ENCODE measurements at regions not wholly inside any gene's neighbourhood (a gene's known extent, or its start where the extent isn't known, plus 50 kb on each side); places are given as distances from the start of the nearest gene placed in this dataset.
A peak's percentile ranks its signal among the peaks of the same experiment; 100 is the strongest.
"Not testable (repeated sequence)": the region's sequence is repeated elsewhere in the genome, so short reads cannot be mapped to it uniquely, and the experiment has no call there.

DNA sequence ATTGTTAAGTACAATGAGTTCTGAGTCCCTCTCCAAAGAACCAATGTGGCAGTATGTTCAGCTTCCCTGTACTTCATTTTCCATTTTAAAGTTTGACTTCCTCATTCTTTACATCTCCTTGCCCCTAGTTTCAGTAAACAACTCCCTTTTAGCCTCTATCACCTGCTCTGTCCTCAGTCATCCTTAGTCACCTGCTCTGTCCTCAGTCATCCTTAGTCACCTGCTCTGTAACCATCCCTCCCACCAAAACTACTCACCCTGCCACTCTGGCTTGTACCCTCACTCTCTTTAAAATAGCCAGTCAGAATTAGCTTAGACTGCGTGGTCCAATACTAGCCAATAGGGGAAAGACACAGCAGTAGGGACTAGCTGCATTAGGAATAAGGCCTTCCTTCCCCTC, 259.9 kb upstream of the TBL1XR1 start:
- peak; percentile 34 for ATAC-seq

DNA sequence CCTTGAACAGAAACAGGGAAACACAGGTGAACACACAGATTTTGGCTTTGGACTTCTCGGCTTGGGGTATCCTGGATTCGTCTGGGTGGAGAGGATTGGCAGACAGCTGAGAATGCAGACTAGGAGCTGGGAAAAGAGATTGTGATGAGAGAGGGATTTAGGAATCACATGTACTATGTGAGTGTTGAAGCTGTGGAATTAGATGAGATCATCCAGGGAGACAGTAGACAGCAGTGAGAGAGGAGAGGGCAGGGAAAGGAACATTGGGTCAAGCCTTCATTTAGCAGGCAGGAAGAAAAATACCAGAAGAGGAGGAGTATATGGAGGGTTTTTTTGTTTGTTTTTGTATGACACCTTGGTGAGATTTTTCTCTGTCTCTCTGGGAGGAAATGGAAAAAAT, 262.1 kb upstream of the TBL1XR1 start:
- no peak for ATAC-seq

DNA sequence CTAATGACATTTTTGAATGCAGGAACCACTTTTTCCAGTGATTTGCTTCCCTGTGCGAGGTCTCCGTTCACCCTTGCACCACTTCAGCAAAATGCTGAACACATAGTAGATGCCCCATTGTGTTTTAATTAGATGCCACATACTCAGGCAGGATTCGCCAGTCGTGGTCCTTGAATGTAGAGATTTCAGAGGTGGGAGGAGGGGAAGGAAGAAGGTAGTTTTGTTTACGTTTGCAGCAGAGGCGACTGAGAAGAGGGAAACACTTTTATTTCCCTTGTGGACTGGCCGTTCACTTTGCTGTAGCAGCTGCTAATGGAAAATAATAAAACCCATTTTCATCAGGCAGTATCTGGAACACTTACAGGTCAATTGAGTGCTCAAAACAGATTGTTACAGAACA, 262.8 kb upstream of the TBL1XR1 start:
- no peak for ATAC-seq

DNA sequence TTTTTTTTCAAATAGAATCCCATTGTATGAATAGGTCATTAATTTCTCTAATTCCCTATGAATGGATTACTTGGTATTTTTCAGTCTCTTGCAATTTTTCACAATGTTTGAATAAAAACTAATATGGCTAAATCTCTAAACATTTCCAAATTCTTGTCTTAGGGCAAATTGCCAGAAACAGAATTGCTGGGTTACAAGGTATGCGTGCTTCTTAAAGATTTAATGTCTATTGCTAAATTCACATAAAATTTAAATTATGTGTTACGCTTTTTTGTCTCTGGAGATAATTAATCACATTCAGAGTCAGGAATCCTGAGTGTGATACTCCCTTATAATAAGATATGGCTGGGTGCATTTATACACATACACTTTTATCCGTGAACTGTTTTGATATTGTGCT, 264.5 kb upstream of the TBL1XR1 start:
- ATAC-seq, result no peak

DNA sequence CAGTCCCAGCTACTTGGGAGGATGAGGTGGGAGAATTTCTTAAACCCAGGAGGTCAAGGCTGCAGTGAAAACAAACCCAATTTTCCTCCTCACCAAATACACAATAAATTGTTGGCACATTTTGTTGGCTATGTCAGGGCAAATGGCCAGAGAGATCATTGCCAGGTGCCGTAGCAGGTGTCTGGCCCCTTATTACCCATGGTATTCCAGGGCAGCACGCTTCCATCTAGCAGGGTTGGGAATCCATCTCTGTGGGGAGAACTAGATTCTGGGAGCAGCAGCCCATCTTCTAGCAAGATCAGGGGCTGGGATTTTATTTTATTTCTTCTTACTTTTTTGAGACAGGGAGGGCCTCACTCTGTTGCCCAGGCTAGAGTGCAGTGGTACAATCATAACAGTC, 266.1 kb upstream of the TBL1XR1 start:
- ATAC-seq, result not testable (repeated sequence)

DNA sequence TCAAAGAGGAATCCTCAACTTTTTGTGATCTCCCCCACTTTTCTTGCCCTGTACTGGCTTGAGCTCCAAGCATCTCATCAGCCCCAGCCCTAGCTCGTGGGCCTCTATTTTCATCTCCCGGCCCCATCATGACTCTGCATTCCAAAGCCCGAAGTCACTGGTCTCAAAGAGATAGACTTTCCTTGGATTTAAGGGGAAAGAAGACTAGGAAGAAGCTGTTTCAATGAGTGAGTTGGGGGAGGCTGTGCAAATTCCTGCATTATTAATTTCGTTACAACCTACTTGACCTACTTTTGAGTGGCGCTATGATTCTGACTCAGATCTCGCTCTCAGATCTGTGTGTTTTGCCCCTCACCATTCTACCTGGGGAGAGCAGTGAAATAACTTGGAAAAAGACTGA, 266.6 kb upstream of the TBL1XR1 start:
- ATAC-seq, result no peak

DNA sequence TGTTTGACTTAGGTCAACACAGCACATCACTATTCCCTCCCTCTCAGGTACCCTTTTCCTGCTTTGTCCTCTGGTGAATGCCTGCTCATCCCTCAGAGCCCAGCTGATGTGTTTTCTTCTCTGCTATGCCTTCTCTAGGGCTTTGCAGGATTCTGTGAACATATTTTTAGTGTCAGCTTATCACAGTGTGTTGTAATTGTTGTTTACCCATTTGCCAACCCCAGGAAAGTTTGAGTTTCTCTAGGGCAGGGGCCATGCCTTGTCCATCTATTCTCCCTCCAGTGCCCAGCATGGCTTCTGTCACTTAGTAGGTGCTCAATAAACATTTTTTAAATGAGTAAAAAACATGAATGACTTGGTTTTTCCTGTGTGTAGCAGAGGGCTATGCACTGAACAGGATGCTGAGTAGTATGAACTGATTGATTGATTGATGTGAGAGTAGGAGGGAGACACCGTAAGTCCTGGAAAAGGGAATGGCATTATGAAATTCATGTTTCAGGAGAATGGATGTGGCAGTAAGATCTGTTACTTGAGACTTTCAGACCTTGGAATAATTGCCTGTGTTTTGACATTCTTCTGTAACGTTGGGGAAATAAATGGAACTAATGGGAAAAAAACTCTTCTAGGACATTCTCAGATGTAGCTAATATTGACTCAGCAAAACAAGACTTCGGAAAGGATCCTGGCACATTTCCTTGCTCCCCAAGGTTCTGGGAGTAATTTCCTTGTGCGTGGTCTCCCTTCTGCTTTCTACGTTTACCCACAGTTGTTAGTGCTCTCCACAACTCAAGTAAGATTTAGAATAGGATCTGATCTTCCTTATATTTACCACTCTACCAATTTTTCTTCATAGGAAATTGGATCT, 267.3 kb upstream of the TBL1XR1 start:
- ATAC-seq, result no peak

DNA sequence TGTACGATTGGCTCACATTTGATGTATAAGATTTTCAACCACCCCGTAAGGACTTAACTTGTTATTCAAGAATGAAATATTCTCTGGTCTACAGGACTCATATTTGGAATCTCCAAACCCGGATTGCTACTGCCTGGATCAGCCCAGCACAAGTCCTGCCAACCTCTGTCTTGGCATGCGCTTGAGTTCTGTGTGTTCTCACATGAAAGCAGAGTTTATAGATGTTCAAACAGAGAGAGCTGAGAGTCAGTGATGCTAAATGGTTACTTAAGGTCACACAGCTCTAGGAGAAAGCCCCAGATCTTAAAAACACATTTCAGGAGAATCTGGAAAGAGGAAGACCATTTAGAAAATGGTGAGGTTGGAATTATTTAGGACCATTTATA, 268.0 kb upstream of the TBL1XR1 start:
- ATAC-seq, result no peak

DNA sequence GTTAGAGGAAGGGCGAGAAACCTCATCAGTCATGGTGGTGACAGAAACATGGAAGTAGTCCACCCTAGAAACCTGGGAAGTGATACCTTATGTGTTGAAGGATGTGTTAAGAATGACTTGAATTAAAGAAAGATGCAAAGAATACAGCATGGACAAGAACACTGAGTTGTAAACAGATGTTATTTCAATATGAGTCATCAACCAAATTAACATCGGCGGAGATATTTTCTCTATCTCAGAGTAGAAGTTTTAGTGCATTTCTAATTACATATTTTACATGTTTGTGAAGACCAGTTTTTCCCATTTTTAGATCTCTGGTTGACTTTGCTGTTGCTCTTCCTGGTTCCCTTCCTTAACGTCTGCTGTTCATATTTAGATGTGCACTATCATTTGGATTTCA, 268.8 kb upstream of the TBL1XR1 start:
- ATAC-seq, result no peak

DNA sequence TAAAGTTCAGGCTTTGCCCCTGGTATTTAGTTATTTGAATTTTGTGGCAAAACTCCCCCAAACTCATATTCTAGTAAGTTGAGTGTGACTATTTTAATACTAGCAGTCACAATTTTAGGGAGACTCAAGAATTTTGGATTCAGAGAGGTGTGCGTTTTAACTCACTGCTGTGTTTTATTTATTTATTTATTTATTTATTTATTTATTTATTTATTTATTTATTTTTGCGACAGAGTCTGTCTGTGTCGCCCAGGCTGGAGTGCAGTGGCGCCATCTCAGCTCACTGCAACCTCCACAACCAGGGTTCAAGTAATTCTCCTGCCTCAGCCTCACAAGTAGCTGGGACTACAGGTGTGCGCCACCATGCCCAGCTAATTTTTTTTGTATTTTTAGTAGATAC, 269.3 kb upstream of the TBL1XR1 start:
- ATAC-seq, result not testable (repeated sequence)

DNA sequence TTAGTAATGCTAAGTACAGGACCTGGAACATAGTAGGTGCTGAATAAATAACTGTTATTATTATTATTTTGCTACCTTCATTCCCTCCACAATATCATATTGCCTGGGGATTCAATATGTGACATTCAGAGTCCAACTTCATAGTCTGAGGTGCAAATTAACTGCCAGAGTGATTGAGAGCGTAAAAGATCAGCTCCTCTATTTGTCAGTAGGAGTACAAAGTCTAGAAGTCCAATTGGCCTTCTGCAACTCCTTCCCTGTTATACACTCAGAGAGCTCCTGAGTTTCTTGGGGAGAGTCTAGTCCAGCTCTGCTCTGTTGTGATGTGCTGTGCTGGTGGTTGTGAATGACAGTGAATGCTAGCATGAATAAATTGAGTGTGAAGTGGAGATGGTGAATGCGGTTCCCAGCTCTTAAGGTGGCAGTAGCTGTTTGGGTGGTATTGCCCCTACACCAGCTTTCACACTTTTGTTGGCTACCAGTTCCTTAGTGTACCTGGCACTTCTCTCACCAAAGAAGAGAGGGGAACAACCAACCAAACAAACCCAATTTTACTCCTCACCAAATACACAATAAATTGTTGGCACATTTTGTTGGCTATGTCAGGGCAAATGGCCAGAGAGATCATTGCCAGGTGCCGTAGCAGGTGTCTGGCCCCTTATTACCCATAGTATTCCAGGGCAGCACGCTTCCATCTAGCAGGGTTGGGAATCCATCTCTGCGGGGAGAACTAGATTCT, 270.1 kb upstream of the TBL1XR1 start:
- ATAC-seq, result no peak

DNA sequence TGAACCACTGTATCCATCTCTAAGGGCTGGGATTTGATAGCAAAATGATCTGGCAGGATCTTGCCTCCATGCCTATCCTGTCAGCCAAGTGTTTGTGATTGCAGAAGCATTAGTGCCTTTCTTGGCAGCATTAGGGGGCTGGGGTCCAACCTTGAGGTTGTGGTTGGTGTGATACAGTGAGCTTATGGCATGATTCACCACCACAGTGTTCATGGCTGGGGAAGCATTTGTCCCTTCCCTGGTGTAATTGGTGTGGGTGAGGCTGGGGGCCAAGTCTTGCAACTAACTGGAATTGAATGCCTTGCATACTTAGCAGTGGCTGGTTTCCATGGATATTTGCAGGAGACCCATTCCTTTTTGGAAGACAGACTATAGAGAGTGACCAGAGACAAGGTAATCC, 271.0 kb upstream of the TBL1XR1 start:
- ATAC-seq, result no peak

DNA sequence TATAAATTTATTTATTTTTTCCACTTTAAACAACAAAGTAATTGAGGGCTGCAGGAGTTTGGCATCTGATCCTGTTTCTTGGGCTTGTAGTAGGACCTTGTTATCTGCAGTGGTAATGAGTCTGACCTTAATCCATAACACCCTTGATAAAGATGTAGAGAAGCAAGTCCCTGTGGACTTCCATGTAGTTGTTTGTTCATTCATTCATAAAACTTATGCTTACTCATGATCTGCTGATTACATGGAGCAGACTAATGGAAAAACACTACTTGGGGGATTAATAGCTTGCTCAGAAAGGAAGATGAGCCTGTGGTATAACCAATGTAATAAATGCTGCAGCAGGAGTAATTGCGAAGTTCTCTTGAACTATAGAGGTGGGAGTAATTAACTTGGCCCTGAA, 271.5 kb upstream of the TBL1XR1 start:
- ATAC-seq, result no peak

DNA sequence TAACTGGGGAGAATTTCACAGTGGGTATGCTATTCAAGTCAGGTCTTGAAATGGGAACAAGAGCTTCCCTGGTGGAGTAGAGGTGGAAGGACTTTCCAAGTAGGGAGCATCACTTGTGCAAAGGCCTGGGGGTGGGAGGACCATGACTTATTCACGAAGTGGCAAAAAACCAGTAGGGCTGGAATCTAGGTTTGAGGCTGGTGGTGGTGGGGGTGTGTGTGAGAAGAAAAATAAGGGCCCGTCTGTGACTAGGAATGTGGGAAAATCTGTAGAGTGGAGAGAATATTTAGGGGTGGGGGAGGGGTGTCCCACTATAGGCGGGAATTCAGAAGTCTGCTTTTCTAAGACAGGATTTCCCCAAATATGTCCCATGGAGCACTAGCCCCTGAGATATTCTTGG, 271.9 kb upstream of the TBL1XR1 start:
- ATAC-seq, result no peak

DNA sequence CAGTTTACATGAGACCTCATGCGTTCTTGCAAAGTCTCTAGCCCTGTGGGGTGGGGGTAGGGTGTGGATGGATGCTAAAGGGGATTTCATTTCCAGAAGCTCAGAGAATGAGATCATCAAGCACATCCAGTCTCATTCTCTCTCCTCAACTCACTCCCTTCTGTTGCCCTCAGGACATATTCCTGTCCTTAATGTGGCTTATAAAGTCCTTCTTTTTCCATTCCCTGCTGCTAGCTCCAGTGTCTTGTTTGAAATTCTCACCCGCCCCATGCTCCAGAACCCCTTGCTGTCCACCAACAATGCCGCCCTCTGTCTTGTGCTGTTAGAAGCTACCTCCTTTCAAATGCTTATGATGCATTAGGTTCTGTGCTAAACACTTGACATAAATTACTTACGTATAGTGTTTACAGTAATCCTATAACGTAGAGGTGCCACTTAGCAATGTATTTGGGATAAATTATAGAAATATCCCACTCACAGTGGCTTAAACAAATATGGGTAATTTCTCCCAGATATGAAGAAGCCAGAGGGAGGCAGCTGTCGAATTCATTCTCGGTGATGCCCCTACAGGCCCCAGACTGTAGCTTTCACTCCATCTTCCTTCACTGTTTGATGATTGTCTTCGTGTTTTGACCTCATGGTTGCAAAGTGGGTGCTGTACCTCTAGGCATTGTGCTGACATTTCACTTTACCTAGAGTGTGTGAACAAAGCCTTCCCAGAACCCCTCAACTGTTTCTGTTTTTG, 273.1 kb upstream of the TBL1XR1 start:
- no peak for ATAC-seq

DNA sequence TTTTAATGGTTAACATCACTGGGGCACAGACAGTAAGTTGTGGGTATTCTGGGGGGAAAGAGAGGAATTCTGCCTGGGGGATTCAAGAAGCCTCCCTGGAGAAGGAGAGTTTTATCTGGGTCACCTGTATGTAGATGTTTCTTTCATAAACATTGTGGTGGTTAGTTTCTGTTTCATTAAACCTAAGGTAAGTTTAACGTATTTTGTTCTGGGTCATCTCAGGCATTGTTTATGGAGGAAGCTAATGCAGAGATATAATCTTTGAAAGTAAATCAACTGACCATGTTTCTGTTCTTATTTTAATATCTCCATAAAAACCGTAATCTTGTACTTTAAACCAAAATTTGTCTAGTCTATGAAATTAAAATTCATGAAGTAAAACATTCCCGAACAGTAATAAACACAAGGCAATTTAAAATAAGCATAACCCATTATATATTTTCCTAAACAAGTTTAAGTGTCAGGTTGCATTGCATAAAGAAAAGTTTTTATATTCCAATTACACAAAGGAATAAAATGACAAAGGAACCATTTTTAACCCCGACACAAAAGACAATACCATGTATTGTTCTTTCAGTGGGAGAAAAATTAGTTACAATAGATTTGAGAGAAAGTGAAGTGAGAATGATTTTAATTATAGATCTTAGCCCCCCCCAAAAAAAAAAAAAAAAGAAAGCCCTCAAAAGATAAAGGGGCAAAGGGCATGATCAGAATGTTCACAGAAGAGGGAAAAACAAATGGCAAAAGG, 274.6 kb upstream of the TBL1XR1 start:
- no peak for ATAC-seq

DNA sequence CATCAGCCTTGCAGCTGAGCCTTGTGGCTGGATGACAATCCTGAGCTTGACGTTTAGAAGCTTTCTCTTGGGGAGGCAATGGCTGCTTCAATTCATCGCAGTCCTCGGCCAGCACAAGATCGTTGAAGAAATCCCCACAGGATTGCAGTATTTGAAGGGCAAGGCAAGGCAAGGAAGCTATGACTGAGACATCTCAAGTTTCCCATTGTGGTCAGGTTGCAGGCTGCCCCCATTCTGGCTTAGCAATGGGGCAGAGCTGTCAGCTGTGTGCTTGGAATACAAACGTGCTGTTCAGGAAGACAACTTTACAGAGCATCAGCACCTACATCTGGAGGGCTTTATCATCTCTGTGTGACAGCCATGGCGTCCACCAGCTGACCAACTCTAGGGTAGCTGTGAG, 275.9 kb upstream of the TBL1XR1 start:
- no peak for ATAC-seq

DNA sequence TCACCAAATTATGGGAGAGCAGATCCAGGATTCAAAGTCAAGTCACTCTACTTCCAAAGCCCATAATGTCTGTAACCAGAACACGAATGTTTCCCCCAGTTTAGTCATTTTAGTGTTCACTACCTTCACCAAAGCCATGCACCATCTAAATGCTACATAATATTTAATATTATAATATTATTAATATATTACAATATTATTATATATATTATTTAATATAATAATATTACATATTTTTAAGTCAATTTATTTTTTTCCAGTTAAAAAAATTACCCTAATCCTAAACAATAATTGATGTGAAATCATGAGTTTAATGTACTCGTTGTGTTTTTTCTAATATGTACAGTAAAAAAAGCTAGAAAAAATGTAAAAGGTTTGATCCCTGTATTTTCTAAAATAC, 276.6 kb upstream of the TBL1XR1 start:
- ATAC-seq, result no peak

DNA sequence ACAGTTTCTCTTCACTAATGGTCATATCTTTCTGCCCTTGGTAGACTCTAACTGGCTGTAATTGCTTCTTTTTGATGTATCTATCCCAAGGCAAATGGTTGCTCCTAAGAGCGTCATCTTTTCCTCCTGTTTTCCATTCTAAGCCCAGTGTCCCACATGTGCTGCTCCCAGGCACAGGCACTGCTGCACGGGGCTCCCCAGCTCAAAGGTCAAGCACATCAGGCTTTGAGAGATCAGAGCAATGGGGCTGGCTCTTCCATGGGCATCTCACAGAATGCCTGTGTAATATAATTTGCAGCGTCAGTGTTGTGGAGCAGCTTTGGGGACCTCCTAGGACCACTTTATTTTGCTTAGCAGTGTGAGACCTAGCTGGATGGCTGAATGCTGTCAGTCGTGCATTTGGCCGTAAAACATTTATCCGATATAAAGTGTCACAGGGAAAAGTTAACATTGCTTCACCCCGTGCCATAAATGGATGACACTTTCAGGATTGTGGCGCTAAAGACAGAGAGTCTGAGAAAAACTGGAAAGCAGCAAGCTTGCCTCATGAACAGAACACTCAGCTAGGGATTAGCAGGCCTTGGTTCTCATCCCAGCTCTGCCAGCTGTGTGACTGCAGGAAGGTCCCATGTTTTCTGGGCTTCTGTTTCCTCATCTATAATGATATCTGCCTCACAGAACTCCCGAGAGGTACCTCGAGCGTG, 277.5 kb upstream of the TBL1XR1 start:
- no peak for ATAC-seq

DNA sequence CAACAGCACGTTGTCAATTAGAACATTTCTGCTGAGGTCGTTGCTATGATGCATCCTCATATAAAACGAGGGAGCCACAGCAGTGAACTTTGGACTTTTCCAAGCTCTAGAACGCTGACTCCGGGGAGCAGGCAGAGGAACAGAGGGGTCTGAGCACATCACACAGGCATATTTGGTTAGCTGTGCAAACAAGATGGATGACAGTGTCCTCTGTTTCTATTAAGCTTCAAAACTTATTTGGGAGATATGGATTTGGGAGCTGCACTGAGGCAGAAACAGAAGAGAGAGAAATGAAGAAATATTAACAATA, 278.0 kb upstream of the TBL1XR1 start:
- ATAC-seq, result no peak

DNA sequence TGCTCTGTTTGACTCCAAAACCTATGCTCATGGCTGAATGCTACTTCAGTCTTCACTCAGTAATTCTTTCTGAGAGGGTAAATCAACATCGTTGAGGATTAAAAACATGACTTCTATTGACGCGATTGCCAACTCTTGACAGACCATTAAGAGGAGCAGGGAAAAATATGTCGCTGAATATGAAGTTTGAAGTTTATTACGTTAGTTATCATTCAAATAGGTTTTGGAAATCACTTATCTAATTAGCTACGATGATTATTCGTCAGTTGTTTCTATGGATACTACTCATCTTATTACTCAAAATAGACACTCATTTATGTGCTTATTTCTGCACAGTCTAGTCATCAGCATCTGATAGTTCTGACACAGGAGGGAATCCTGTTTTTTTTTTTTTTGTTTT, 279.2 kb upstream of the TBL1XR1 start:
- no peak for ATAC-seq

DNA sequence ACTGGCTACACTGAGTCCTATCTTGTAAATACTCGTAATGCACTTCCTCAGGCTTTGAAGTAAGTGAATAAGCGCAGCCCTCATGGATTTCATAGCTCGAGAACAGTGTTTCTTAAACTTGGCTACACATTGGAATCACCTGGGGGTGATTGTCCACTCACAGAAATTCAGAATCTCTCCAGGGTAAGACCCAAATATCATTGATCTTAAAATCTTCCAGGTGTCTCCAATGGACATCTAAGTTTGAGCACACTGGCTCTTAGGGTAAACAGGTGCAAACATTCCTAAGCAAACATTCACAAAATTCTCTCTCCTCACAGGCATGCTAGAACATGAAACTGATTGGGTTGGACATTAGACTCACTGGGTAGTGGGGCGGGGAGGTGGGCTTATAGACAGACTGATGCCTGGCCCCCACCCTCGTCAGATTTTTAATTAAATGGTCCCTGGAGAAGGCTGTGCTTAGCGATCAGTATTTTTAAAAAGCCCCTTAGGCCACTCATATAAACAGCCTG, 279.7 kb upstream of the TBL1XR1 start:
- ATAC-seq, result no peak
